AG10803 (cell line): ENCODE measurements at regions not wholly inside any gene's neighbourhood (a gene's known extent, or its start where the extent isn't known, plus 50 kb on each side); places are given as distances from the start of the nearest gene placed in this dataset.
"Not testable (repeated sequence)": the region's sequence is repeated elsewhere in the genome, so short reads cannot be mapped to it uniquely, and the experiment has no call there.

Experiments
- DNase-seq: peaks from one replicate; pipeline ENCODE4 v3.0.0; 2010; ENCODE audit warnings: low read depth
- H3K4me3 ChIP-seq: 2 replicates; pipeline ENCODE4 v1.5.1; 2011; ENCODE audit warnings: mild to moderate bottlenecking, low read length, control low read depth
- CTCF ChIP-seq: conservative IDR thresholded peaks from 2 replicates; pipeline ENCODE4 v1.5.1; 2011; ENCODE audit warnings: mild to moderate bottlenecking, low read length, control low read depth, inconsistent platforms

- no peak overlapping the region for H3K4me3 ChIP-seq
- DNase-seq, result no peak
- TF ChIP-seq CTCF, result no peak
These were observed 330.1 kb downstream of the PLPP3 start for GRCh38 chr1:56249234-56249633.

GRCh38 chr1:56248138-56248537 lies 331.2 kb downstream of the PLPP3 start:
- no peak for DNase-seq
- no peak overlapping the region for H3K4me3 ChIP-seq
- no peak for TF ChIP-seq CTCF

GRCh38 chr1:56246726-56247125 lies 332.6 kb downstream of the PLPP3 start:
- not testable (repeated sequence) for DNase-seq, H3K4me3 ChIP-seq

GRCh38 chr1:56240400-56240799 lies 339.0 kb downstream of the PLPP3 start:
- no peak for DNase-seq
- H3K4me3 ChIP-seq, result no peak overlapping the region
- no peak for TF ChIP-seq CTCF

GRCh38 chr1:56237491-56238064 lies 341.8 kb downstream of the PLPP3 start:
- no peak for DNase-seq
- TF ChIP-seq CTCF, result no peak
- no peak overlapping the region for H3K4me3 ChIP-seq

GRCh38 chr1:56236688-56237087 lies 342.7 kb downstream of the PLPP3 start:
- DNase-seq, result no peak
- TF ChIP-seq CTCF, result no peak
- H3K4me3 ChIP-seq, result no peak overlapping the region

- DNase-seq, result no peak
- no peak for TF ChIP-seq CTCF
- no peak overlapping the region for H3K4me3 ChIP-seq
These were observed 343.4 kb downstream of the PLPP3 start for GRCh38 chr1:56235909-56236510.
